HEK293T (cell line): ENCODE measurements at regions not wholly inside any gene's neighbourhood (a gene's known extent, or its start where the extent isn't known, plus 50 kb on each side); places are given as distances from the start of the nearest gene placed in this dataset.

Experiments used
- BHLHE40 ChIP-seq: fragments of 450-650 bp; IDR thresholded peaks from 2 replicates; pipeline ENCODE4 v1.6.1; 2016; ENCODE audit warnings: mild to moderate bottlenecking, moderate library complexity, borderline replicate concordance
- ELF4 ChIP-seq: fragments of 450-650 bp; IDR thresholded peaks from 2 replicates; pipeline ENCODE4 v1.6.1; 2017; ENCODE audit warnings: antibody characterized with exemption
- FOXM1 ChIP-seq: fragments of 450-650 bp; IDR thresholded peaks from 2 replicates; pipeline ENCODE4 v1.6.1; 2017; ENCODE audit warnings: mild to moderate bottlenecking, borderline replicate concordance
- HDGF ChIP-seq: fragments of 450-650 bp; IDR thresholded peaks from 2 replicates; pipeline ENCODE4 v1.6.1; 2017; ENCODE audit warnings: antibody characterized with exemption, borderline replicate concordance
- L3MBTL2 ChIP-seq: fragments of 450-650 bp; conservative IDR thresholded peaks from 2 replicates; pipeline ENCODE4 v1.6.1; 2016; ENCODE audit warnings: mild to moderate bottlenecking
- SP1 ChIP-seq: fragments of 450-650 bp; IDR thresholded peaks from 2 replicates; pipeline ENCODE4 v1.6.1; 2017
- SUZ12 ChIP-seq: fragments of 450-650 bp; IDR thresholded peaks from 2 replicates; pipeline ENCODE4 v1.6.1; 2016; ENCODE audit warnings: mild to moderate bottlenecking
- TARDBP ChIP-seq: fragments of 450-650 bp; IDR thresholded peaks from 2 replicates; pipeline ENCODE4 v1.6.1; 2016
- ZNF384 ChIP-seq: fragments of 450-650 bp; IDR thresholded peaks from 2 replicates; pipeline ENCODE4 v1.6.1; 2016

- no peak for TF ChIP-seq SP1
- no peak for TF ChIP-seq ZNF384
- TF ChIP-seq SUZ12: no peak
- TF ChIP-seq TARDBP: no peak
- no peak for TF ChIP-seq L3MBTL2
- TF ChIP-seq ELF4: no peak
- no peak for TF ChIP-seq FOXM1
- no peak for TF ChIP-seq HDGF
- TF ChIP-seq BHLHE40: no peak
These were observed 194.3 kb upstream of the PACRGL start for GRCh38 chr4:20505927-20506326.
